ENCODE measurements at regions not wholly inside any gene's neighbourhood (a gene's known extent, or its start where the extent isn't known, plus 50 kb on each side); places are given as distances from the start of the nearest gene placed in this dataset.

GRCh38 chr4:89410687-89411086, 103.1 kb upstream of the GPRIN3 start:
- H3K4me3 ChIP-seq (ENCODE audit: low read depth, low read length): no peak overlapping the region
- no peak for TF ChIP-seq CTCF (IDR thresholded peaks at IDR 0.05; ENCODE audit: insufficient read depth, low read length, severe bottlenecking)
- H3K27me3 ChIP-seq (ENCODE audit: control insufficient read depth, insufficient read depth, low read length): no peaks in the 10 kb centered on the region
- H3K36me3 ChIP-seq (ENCODE audit: control insufficient read depth, insufficient read depth, low read length): no peaks in the 10 kb centered on the region
- FAIRE-seq (no peak), DNase-seq (ENCODE audit: low read depth) (peak; percentile 30)

GRCh38 chr4:89404530-89404929, 96.9 kb upstream of the GPRIN3 start:
- no peak for FAIRE-seq
- no peak for DNase-seq (ENCODE audit: low read depth)

DNA sequence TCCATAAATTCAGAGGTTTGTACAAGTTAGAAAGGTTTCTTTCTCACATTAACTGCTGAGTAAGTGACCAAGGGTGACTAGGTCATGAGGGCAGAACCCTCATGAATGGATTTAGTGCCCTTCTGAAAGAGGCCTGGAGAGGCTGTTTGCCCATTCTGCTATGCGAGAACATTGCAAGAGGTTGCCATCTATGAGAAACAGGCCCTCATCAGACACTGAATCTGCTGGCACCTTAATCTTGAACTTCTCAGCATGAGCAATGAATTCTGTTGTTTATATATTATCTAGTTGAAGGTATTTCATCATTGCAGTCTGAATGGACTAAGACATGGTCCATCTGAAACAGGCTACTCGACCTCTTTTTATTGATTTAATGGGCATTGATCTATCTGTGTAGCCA, 96.2 kb upstream of the GPRIN3 start:
- Histone ChIP-seq H3K36me3 (ENCODE audit: control insufficient read depth, insufficient read depth, low read length) (no peaks in the 10 kb centered on the region), H3K4me3 (ENCODE audit: low read depth, low read length) (no peak overlapping the region), H3K27me3 (ENCODE audit: control insufficient read depth, insufficient read depth, low read length) (no peaks in the 10 kb centered on the region)
- DNase-seq (ENCODE audit: low read depth) (no peak), FAIRE-seq (no peak)
- no peak for TF ChIP-seq CTCF (IDR thresholded peaks at IDR 0.05; ENCODE audit: insufficient read depth, low read length, severe bottlenecking)

More at GRCh38 chr4:89404530-89404929, 96.9 kb upstream of the GPRIN3 start:
- Histone ChIP-seq H3K27me3 (ENCODE audit: control insufficient read depth, insufficient read depth, low read length) (no peaks in the 10 kb centered on the region), H3K36me3 (ENCODE audit: control insufficient read depth, insufficient read depth, low read length) (no peaks in the 10 kb centered on the region), H3K4me3 (ENCODE audit: low read depth, low read length) (no peak overlapping the region)
- TF ChIP-seq CTCF (IDR thresholded peaks at IDR 0.05; ENCODE audit: insufficient read depth, low read length, severe bottlenecking): no peak

- DNase-seq (ENCODE audit: low read depth) (no peak), FAIRE-seq (no peak)
- H3K27me3 ChIP-seq (ENCODE audit: control insufficient read depth, insufficient read depth, low read length): no peaks in the 10 kb centered on the region
- no peak for TF ChIP-seq CTCF (IDR thresholded peaks at IDR 0.05; ENCODE audit: insufficient read depth, low read length, severe bottlenecking)
- no peak overlapping the region for H3K4me3 ChIP-seq (ENCODE audit: low read depth, low read length)
- no peaks in the 10 kb centered on the region for H3K36me3 ChIP-seq (ENCODE audit: control insufficient read depth, insufficient read depth, low read length)
Measured at GRCh38 chr4:89400287-89401035, 92.9 kb upstream of the GPRIN3 start.

DNA sequence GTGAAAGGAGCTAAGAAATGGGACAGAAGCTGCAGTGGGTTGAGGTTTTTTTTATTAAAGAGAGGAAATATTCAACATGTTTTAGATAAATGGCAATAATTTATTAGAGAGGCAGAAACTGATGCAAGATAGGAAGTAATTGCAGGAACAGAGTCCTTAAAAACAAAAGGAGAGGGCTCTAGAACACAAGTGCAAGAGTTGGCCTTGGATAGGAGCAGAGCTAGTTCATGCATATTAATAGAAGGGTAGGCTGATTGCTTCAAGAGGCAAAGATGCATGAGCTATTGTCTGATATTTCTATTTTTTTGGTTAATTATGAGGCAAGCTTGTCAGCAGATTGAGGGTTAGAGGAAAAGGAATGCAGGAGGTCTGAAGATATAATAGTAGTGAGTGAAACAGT, 91.0 kb upstream of the GPRIN3 start:
- Histone ChIP-seq H3K27me3 (ENCODE audit: control insufficient read depth, insufficient read depth, low read length) (no peaks in the 10 kb centered on the region), H3K4me3 (ENCODE audit: low read depth, low read length) (no peak overlapping the region), H3K36me3 (ENCODE audit: control insufficient read depth, insufficient read depth, low read length) (no peaks in the 10 kb centered on the region)
- no peak for TF ChIP-seq CTCF (IDR thresholded peaks at IDR 0.05; ENCODE audit: insufficient read depth, low read length, severe bottlenecking)
- FAIRE-seq (no peak), DNase-seq (ENCODE audit: low read depth) (no peak)

GRCh38 chr4:89398146-89398545, 90.5 kb upstream of the GPRIN3 start:
- DNase-seq (ENCODE audit: low read depth) (no peak), FAIRE-seq (no peak)
- Histone ChIP-seq H3K27me3 (ENCODE audit: control insufficient read depth, insufficient read depth, low read length) (no peaks in the 10 kb centered on the region), H3K36me3 (ENCODE audit: control insufficient read depth, insufficient read depth, low read length) (no peaks in the 10 kb centered on the region), H3K4me3 (ENCODE audit: low read depth, low read length) (no peak overlapping the region)
- TF ChIP-seq CTCF (IDR thresholded peaks at IDR 0.05; ENCODE audit: insufficient read depth, low read length, severe bottlenecking): no peak

All from bronchial epithelial cell (primary cell).